HFF-Myc (cell line): ENCODE measurements at regions not wholly inside any gene's neighbourhood (a gene's known extent, or its start where the extent isn't known, plus 50 kb on each side); places are given as distances from the start of the nearest gene placed in this dataset.

ENCODE experiments used
- DNase-seq: peaks from one replicate; pipeline ENCODE4 v3.0.0-alpha.2; 2011; ENCODE audit warnings: low read depth; ENCODE audit errors: extremely low read depth
- H3K4me3 ChIP-seq: replicated peaks from 2 replicates; pipeline ENCODE4 v1.5.1; 2011; ENCODE audit warnings: low read depth, mild to moderate bottlenecking, control low read depth, low read length
- TF ChIP-seq, protein P1 (sequence below): IDR thresholded peaks from 2 replicates; pipeline ENCODE4 v1.5.1; 2012; ENCODE audit warnings: mild to moderate bottlenecking, low read depth, low read length, control low read depth; ENCODE audit errors: missing control alignments

DNA sequence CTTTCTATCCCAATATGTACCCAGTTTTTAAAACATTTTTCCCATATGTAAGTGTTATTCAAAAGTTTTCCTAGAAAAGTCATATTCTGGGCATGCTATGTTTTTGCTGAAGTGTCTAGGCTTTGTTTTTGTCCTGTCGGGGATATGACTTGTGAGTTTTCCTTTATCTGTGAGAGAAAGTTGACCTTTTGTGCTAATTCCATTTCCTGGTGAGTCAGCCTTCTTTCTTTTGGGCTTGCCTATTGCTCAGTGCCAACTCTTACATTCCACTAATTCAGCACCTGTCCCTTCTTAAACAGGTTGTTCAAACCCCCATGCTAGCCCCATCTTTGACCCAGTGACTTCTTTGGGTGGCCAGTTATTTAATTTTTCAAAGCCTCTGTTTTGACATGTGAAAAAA lies 146.2 kb downstream of the AHR start:
- DNase-seq: no peak
- TF ChIP-seq, protein P1, sequence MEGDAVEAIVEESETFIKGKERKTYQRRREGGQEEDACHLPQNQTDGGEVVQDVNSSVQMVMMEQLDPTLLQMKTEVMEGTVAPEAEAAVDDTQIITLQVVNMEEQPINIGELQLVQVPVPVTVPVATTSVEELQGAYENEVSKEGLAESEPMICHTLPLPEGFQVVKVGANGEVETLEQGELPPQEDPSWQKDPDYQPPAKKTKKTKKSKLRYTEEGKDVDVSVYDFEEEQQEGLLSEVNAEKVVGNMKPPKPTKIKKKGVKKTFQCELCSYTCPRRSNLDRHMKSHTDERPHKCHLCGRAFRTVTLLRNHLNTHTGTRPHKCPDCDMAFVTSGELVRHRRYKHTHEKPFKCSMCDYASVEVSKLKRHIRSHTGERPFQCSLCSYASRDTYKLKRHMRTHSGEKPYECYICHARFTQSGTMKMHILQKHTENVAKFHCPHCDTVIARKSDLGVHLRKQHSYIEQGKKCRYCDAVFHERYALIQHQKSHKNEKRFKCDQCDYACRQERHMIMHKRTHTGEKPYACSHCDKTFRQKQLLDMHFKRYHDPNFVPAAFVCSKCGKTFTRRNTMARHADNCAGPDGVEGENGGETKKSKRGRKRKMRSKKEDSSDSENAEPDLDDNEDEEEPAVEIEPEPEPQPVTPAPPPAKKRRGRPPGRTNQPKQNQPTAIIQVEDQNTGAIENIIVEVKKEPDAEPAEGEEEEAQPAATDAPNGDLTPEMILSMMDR: no peak
- no peak overlapping the region for H3K4me3 ChIP-seq

DNA sequence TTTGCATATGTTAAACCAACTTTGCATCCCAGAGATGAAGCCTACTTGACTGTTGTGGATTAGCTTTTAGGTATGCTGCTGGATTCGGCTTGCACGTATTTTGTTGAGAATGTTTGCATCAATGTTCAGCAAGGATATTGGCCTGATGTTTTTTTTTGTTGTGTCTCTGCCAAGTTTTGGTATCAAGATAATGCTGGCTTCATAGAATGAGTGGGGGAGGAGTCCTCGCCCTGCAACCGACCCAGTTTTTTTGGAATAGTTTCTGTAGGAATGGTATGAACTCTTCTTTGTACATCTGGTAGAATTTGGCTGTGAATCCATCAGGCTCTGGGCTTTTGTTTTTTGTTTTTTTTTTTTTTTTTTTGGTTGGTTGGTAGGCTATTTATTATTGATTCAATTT lies 147.9 kb downstream of the AHR start:
- TF ChIP-seq, protein P1: no peak
- H3K4me3 ChIP-seq: no peak overlapping the region
- no peak for DNase-seq

GRCh38 chr7:17447728-17448478 lies 149.5 kb downstream of the AHR start:
- no peak overlapping the region for H3K4me3 ChIP-seq
- TF ChIP-seq, protein P1: no peak
- DNase-seq: no peak

DNA sequence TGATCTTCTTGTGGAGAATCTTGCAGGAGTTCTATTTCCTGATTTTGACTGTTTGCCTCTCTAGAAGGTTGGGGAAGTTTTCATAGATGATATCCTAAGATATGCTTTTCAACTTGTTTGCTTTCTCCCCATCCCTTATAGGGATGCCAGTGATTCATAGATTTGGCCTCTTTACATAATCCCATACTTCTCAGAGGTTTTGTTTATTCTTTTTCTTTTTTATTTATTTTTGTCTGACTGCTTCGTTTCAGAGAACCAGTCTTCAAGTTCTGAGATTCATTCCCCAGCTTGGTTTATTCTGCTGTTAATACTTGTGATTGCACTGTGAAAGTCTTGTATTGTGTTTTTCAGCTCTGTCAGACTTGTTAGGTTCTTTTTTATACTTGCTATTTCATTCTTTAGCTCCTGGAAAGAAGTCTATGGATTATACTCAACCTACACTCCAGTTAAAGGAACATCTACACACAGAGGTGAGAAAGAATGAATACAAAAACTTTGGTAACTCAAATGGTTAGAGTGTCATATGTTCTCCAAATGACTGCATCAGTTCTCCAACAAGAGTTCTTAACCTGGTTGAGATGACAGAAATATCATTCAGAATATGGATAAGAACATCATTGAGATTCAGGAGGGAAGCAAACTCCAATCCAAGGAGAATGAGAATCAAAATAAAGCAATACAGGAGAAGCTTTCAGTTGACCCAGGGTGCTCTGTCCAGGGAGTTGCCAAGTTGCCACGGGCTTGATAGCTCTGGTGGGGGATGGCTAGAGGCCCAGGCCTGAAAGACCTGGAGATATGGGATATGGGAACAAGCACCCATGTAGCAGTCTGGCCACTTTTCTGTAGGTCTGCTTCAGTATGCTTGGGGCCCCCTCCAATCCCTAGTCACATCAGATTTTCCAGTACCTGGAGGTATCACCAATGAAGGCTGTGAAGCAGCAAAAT lies 150.3 kb downstream of the AHR start:
- TF ChIP-seq, protein P1: no peak
- no peak for DNase-seq
- no peak overlapping the region for H3K4me3 ChIP-seq

GRCh38 chr7:17456541-17456940 lies 158.1 kb downstream of the AHR start:
- H3K4me3 ChIP-seq: no peak overlapping the region
- DNase-seq: no peak
- TF ChIP-seq, protein P1: no peak

GRCh38 chr7:17460001-17460400 lies 161.5 kb downstream of the AHR start:
- TF ChIP-seq, protein P1: no peak
- H3K4me3 ChIP-seq: no peak overlapping the region
- DNase-seq: no peak
